ENCODE measurements at regions not wholly inside any gene's neighbourhood (a gene's known extent, or its start where the extent isn't known, plus 50 kb on each side); places are given as distances from the start of the nearest gene placed in this dataset.

DNA sequence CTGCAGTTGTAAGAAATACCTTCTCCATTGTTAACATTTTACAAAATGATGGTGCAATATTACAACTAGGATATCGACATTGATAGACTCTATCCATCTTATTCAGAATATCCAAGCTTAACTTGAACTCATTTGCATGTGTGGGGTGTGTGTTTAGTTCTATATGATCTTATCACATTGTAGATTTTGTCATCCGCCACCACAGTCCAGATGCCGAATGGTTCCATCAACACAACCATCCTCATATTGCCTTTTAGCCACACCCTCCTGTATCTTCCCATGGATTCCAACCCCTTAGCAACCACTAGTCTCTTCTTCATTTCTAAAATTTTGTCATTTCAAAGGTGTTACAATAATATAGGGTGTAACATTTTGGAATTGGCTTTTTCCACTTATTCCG lies 452.9 kb upstream of the AKR1E2 start:
- no peak for DNase-seq

DNA sequence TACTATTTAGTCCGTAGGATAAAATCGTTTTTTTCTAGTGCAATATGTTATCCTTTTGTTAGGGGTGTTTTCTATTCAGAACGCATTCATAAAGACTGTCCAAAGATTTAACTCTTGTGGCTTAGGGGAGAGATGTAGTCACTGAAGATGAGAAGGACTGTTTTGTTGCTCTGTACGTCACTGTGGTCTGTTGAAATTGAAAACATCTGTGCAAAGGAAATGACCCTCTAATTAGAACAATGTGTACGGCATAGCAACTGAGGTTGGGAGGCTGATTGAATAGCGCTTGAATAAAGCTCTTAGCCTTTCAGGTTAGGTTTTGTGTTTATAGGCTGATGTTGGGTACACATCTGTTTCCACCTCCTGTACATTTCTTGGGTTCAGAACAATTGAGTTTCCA lies 453.4 kb upstream of the AKR1E2 start:
- peak in 1 of 5 experiments; percentile 22 for DNase-seq

- DNase-seq = no peak
These were observed 454.2 kb upstream of the AKR1E2 start for GRCh38 chr10:4371691-4372295.

GRCh38 chr10:4370376-4370775 lies 455.6 kb upstream of the AKR1E2 start:
- DNase-seq = no peak

- DNase-seq = no peak
These were observed 464.4 kb upstream of the AKR1E2 start for GRCh38 chr10:4361581-4361980.

GRCh38 chr10:4359003-4359402 lies 467.0 kb upstream of the AKR1E2 start:
- DNase-seq = no peak

- DNase-seq = no peak
These were observed 468.1 kb upstream of the AKR1E2 start for GRCh38 chr10:4357911-4358310.

DNA sequence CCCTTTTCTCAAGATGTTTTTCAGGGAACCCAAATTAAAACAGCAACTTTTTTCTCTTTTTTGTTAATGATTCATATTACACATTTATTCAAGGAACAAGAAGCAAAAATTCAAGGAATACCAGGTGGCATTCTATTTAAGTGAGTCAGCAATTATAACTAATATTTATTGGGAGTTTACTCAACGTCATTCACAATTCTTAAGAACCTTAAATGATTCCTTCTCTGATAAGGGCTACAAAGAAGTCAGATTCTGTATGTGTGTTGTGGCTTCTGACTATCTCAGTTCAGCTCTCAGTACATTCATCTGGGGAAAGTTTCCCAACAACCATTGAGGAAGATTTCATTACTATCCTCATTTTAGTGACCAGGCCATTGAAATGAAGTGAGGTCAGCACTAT lies 470.7 kb upstream of the AKR1E2 start:
- DNase-seq = peak in 1 of 5 experiments; percentile 88

DNA sequence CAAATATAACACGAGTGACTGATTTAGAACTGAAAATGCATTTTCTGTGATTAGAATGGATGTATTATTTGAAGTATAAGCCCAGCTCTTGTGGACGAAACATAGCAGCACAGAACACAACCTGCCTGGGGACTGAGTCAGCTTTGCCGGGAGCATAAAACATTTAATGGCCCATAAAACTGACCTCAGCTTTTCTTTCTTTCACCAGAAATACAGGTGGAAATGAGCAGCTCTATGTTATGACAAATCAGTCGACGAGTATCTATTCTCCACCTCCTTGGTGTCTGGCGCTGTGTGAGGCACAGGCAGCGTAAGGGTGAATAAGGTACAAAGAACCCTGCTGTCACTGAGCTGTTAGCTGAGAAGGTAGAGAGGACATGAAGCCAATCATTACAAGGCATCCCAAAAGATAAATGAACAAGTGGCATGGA lies 471.6 kb upstream of the AKR1E2 start:
- peak in 1 of 5 experiments; percentile 82 for DNase-seq

DNA sequence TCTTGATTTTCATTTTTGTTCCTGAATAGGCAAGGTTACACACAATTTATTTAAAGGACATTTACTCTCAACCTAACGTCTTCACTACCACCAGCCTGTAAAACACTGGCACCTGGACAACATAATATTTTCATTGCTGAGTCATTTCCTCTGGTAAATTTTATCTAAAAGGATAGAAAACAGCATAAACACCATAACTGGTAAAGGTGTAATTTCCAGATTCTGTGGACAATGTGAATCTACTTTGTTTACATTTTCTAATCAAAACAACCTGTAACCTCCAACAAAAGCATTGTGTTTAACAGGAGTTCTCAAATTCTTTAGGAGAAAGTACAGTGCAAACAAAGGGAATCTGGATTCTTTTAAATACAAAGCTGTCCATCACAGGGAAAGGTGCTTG lies 472.0 kb upstream of the AKR1E2 start:
- DNase-seq = peak in 1 of 5 experiments; percentile 77

GRCh38 chr10:4353059-4353655 lies 472.9 kb upstream of the AKR1E2 start:
- peak in 1 of 5 experiments; percentile 28 for DNase-seq

- peak in 1 of 5 experiments; percentile 80 for DNase-seq
These were observed 473.5 kb upstream of the AKR1E2 start for GRCh38 chr10:4352414-4352961.

DNA sequence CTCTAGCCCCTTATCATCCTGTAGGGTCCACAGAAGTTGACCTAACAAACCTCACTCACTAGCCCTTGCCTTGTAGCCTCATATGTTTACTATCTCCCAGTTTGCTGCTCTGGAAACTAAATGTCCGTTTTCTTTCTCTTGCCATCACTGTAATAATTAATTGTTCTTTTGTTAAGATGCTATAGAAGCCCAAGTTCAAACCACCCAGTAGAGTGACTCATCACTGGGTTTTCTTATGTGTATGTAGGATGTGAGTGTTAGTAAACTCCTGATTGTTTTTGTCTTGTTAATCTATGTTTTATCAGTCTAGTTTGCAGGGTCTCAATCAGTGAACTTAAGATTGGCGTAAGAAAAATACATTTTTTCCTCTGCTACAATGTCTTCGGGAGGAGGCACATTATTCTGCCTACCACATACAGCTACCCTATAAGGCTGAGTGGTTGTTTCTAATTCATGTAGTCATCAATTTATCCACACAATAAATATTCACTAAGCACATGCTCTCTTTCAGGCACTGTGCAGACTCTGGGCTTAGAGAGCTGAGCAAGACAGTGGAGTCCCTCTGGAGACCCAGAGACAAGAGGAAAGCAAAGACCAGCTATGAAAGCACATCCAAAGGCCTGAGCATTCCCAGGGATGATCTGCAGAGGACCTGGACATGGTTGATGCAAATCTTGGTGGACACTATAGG lies 474.1 kb upstream of the AKR1E2 start:
- DNase-seq = peak in 1 of 5 experiments; percentile 79

DNA sequence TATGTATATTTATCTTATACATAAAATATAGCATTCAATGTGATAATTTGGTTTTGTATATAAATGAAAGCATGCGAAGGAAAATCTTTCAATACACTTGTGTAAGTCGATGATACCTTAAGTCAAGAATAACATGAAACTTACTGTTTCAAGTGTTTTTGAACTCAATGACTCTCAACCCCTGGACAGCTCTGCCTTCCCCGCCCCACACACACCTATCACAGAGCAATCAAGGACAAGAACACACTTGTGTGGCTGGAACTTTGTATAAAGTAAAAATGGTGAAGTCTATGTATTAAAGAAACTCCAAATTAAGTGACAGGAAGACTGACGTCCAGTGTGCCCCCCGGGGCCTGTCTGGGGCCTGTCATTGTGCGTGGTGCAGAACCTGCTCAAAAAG lies 478.6 kb upstream of the AKR1E2 start:
- no peak for DNase-seq

- DNase-seq = no peak
These were observed 479.9 kb upstream of the AKR1E2 start for GRCh38 chr10:4345877-4346646.

- peak in 2 of 5 experiments; percentile 13 to 92 for DNase-seq
These were observed 481.5 kb upstream of the AKR1E2 start for GRCh38 chr10:4344492-4344994.

GRCh38 chr10:4343873-4344272 lies 482.1 kb upstream of the AKR1E2 start:
- peak in 1 of 5 experiments; percentile 10 for DNase-seq

DNA sequence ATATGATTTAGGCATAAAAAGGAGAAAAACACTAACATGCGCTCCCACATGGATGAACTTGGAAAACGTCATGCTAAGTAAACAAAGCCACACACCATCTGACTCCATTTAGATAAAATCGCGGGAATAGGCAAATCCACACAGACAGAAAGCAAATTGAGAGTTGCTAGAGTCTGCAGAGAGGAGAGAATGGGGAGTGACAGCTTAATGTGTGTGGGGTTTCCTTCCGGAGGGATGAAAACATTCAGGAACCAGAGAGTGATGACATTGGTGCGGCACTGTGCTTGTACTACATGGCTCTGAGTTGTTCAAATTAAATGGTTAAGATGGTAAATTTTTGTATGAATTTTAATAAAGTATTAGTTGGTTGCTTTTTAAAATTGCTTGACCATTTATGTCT lies 482.9 kb upstream of the AKR1E2 start:
- no peak for DNase-seq

DNA sequence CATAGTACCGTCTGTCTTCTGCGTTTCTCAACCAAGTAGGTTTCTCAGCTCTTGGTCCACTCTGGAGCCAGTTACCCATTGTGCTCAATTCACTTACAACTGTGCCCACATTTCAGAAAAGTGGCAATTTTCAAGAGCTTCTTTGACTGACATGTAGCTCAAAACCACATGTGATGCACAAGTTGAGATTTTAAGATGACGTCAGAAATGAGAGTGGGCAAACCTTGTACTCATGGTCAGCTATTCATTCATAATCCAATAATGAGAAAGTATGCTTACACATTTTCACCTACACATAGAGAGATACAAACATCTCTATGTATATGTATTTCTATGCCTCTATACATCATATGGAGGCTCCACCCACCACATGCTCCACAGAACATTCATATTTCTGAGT lies 487.2 kb upstream of the AKR1E2 start:
- DNase-seq = no peak

DNA sequence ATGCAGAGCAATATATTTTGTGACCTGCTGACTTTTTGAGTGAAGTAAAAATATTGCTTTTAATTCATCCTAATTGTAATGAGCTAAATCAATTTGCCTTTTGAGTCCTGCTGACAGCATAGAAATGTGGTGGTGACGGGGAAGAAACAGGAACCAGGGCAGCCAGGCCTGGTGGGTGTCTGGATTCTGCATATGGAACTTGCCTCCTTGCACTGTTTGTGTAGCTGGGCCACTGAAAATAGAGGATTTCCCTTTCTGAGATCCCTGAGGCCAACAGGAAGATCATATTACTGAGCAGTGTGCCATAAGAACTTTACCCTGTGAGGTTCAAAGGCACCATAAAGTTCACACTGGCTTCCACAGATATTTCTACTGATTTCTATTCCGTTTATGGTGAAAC lies 488.4 kb upstream of the AKR1E2 start:
- DNase-seq = no peak

- DNase-seq = no peak
These were observed 491.1 kb upstream of the AKR1E2 start for GRCh38 chr10:4334871-4335270.

DNA sequence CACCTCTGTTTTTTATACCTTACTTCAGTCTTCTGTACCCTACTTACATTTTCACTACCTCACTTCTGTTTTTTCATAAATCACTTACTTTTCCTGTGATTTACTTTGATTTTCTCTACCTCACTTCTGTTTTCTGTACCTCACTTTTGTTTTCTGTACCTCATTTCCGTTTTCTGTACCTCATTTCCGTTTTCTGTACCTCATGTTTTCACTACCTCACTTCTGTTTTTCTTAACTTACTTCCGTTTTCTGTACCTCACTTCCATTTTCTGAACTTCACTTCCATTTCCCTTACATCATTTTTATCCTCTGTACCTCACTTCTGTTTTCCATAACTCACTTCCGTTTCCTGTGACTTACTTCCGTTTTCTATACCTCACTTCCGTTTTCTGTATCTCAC lies 492.0 kb upstream of the AKR1E2 start:
- no peak for DNase-seq

- peak in 1 of 5 experiments; percentile 20 for DNase-seq
These were observed 492.5 kb upstream of the AKR1E2 start for GRCh38 chr10:4333459-4333894.

All from T-helper 2 cell (primary cell).